ENCODE measurements at regions not wholly inside any gene's neighbourhood (a gene's known extent, or its start where the extent isn't known, plus 50 kb on each side); places are given as distances from the start of the nearest gene placed in this dataset.
"Not testable (repeated sequence)": the region's sequence is repeated elsewhere in the genome, so short reads cannot be mapped to it uniquely, and the experiment has no call there.

GRCh38 chr1:47523835-47524215 lies 86.0 kb downstream of the FOXD2 start:
- no peak for DNase-seq

GRCh38 chr1:47524272-47524671 lies 86.4 kb downstream of the FOXD2 start:
- no peak for DNase-seq

GRCh38 chr1:47527653-47528272 lies 89.9 kb downstream of the FOXD2 start:
- DNase-seq = no peak

GRCh38 chr1:47529520-47530098 lies 91.8 kb downstream of the FOXD2 start:
- no peak for DNase-seq

- peak; percentile 89 for DNase-seq
Measured at GRCh38 chr1:47532921-47533792, 95.3 kb downstream of the FOXD2 start.

- DNase-seq = no peak
Measured at GRCh38 chr1:47533793-47534328, 96.0 kb downstream of the FOXD2 start.

GRCh38 chr1:47534436-47534835 lies 96.6 kb downstream of the FOXD2 start:
- no peak for DNase-seq

- DNase-seq = no peak
Measured at GRCh38 chr1:47536646-47537118, 98.8 kb downstream of the FOXD2 start.

- no peak for DNase-seq
Measured at GRCh38 chr1:47537268-47537667, 99.4 kb downstream of the FOXD2 start.

GRCh38 chr1:47537966-47538365 lies 100.1 kb downstream of the FOXD2 start:
- no peak for DNase-seq

- DNase-seq = not testable (repeated sequence)
Measured at GRCh38 chr1:47538530-47538929, 100.7 kb downstream of the FOXD2 start.

- not testable (repeated sequence) for DNase-seq
Measured at GRCh38 chr1:47541705-47542104, 103.9 kb downstream of the FOXD2 start.

GRCh38 chr1:47543089-47543488 lies 105.2 kb downstream of the FOXD2 start:
- not testable (repeated sequence) for DNase-seq

GRCh38 chr1:47545912-47546483 lies 108.2 kb downstream of the FOXD2 start:
- DNase-seq = no peak

- DNase-seq = no peak
Measured at GRCh38 chr1:47547753-47548573, 110.1 kb downstream of the FOXD2 start.

- DNase-seq = no peak
Measured at GRCh38 chr1:47548637-47549036, 110.8 kb downstream of the FOXD2 start.

GRCh38 chr1:47549532-47549931 lies 111.7 kb downstream of the FOXD2 start:
- no peak for DNase-seq

GRCh38 chr1:47550929-47551328 lies 113.1 kb downstream of the FOXD2 start:
- no peak for DNase-seq

GRCh38 chr1:47551971-47552528 lies 114.2 kb downstream of the FOXD2 start:
- no peak for DNase-seq

- no peak for DNase-seq
Measured at GRCh38 chr1:47554082-47554481, 116.2 kb downstream of the FOXD2 start.

- DNase-seq = peak; percentile 27
Measured at GRCh38 chr1:47554901-47555300, 117.1 kb downstream of the FOXD2 start.

- no peak for DNase-seq
Measured at GRCh38 chr1:47555306-47555705, 117.5 kb downstream of the FOXD2 start.

All from fibroblast of skin of right quadriceps (primary cell).